ENCODE measurements at regions not wholly inside any gene's neighbourhood (a gene's known extent, or its start where the extent isn't known, plus 50 kb on each side); places are given as distances from the start of the nearest gene placed in this dataset.

GRCh38 chr10:10101106-10101505 is 916.6 kb upstream of the CELF2 start:
- Histone ChIP-seq H2BK120ac (ENCODE audit: low read depth, low read length) (no peak overlapping the region), H4K8ac (ENCODE audit: low read depth in 2 of 2, low read length in 2 of 2) (no peak overlapping the region), H3K4me1 (ENCODE audit: control insufficient read depth, insufficient read depth, low read length) (no peaks in the 10 kb centered on the region), H4K91ac (ENCODE audit: insufficient read depth, low read depth, low read length) (no peak overlapping the region), H2AK9ac (replicated peaks; ENCODE audit: low read depth, low read length, poor library complexity) (no peak overlapping the region), H4K5ac (ENCODE audit: low read depth, low read length) (no peak overlapping the region), H3K9me1 (ENCODE audit: insufficient read depth, low read length) (no peaks in the 10 kb centered on the region), H2BK5ac (ENCODE audit: low read depth, low read length, poor library complexity, severe bottlenecking) (no peak overlapping the region), H2BK15ac (ENCODE audit: low read depth, low read length) (no peak overlapping the region), H3K4me2 (ENCODE audit: low read depth, low read length) (no peak overlapping the region), H3K4ac (ENCODE audit: low read depth, low read length) (no peak overlapping the region), H4K20me1 (ENCODE audit: insufficient read depth, low read length) (no peaks in the 10 kb centered on the region), H3K56ac (ENCODE audit: extremely low read depth, insufficient read depth, low read length) (no peak overlapping the region), H3K4me3 (ENCODE audit: insufficient read depth, low read depth, low read length) (no peak overlapping the region), H3K27ac (ENCODE audit: insufficient read depth, low read length) (no peak overlapping the region), H3K23ac (ENCODE audit: low read depth, low read length) (no peak overlapping the region), H3K9me3 (ENCODE audit: control insufficient read depth, insufficient read depth, low read length) (no peaks in the 10 kb centered on the region), H3K27me3 (ENCODE audit: control insufficient read depth, insufficient read depth, low read length) (no peaks in the 10 kb centered on the region), H2AK5ac (ENCODE audit: low read depth, low read length) (no peak overlapping the region), H3K9ac (ENCODE audit: low read depth, low read length) (no peak overlapping the region), H3K36me3 (ENCODE audit: control insufficient read depth, insufficient read depth, low read length) (no peaks in the 10 kb centered on the region), H3K79me1 (ENCODE audit: low read depth in 1 of 2, low read length in 2 of 2) (no peaks in the 10 kb centered on the region), H3K14ac (replicated peaks; ENCODE audit: low read depth, low read length) (no peak overlapping the region), H2BK20ac (ENCODE audit: low read depth, low read length) (no peak overlapping the region), H2AFZ (replicated peaks; ENCODE audit: low read length, poor library complexity) (no peak overlapping the region), H3K18ac (ENCODE audit: low read depth, low read length) (no peak overlapping the region)
- DNase-seq (no peak), ATAC-seq (ENCODE audit: low read depth) (no peak)
- no CpG with 5 or more reads among the region's 5 CpGs for WGBS, 2 experiments (ENCODE audit: extremely low coverage in 2 of 2, insufficient read length in 1 of 2)
- dilution Hi-C loops (cut with HindIII; ENCODE audit: low sequenced_read_pairs, unreplicated experiment), result no loop called here
- CTCF ChIA-PET, result no interaction called here
- POLR2A ChIA-PET (ENCODE audit: unreplicated experiment), result interaction anchor here (0.5 kb wide), 1 partner anchor 15 kb away, joined by 3 read pairs; no protein-coding TSS in a partner anchor
- TF ChIP-seq ELK1 (IDR thresholded peaks at IDR 0.05; ENCODE audit: borderline replicate concordance, low read depth, low read length) (no peak), POLR2A (IDR thresholded peaks at IDR 0.05; ENCODE audit: low read depth, low read length) (no peak), CEBPB (IDR thresholded peaks at IDR 0.05; ENCODE audit: low read depth, low read length) (no peak), MAZ (IDR thresholded peaks at IDR 0.05; ENCODE audit: borderline replicate concordance, low read depth, low read length) (no peak), MXI1 (IDR thresholded peaks at IDR 0.05; ENCODE audit: borderline replicate concordance, low read depth, low read length) (no peak), RAD21 (IDR thresholded peaks at IDR 0.05; ENCODE audit: low read length) (no peak), CHD1 (IDR thresholded peaks at IDR 0.05; ENCODE audit: low read depth, low read length) (no peak), USF2 (IDR thresholded peaks at IDR 0.05; ENCODE audit: low read depth, low read length) (no peak), CTCF (conservative IDR thresholded peaks at IDR 0.05; ENCODE audit: low read depth, low read length) (no peak), FOS (IDR thresholded peaks at IDR 0.05; ENCODE audit: low read depth, low read length) (no peak), RCOR1 (IDR thresholded peaks at IDR 0.05; ENCODE audit: insufficient replicate concordance, low read length) (no peak), SMC3 (IDR thresholded peaks at IDR 0.05; ENCODE audit: low read depth, low read length) (no peak), RFX5 (IDR thresholded peaks at IDR 0.05; ENCODE audit: low read depth, low read length) (no peak), MAFK (IDR thresholded peaks at IDR 0.05; ENCODE audit: low read depth, low read length) (no peak)
- intact Hi-C loops (cut with micrococcal nuclease), result no loop called here
- BruUV-seq (replicated peaks), result no TSS peak
- in situ Hi-C loops (cut with MboI; ENCODE audit: low sequenced_read_pairs), result no loop called here

All from IMR-90 (cell line).